A549 (cell line): ENCODE measurements at regions not wholly inside any gene's neighbourhood (a gene's known extent, or its start where the extent isn't known, plus 50 kb on each side); places are given as distances from the start of the nearest gene placed in this dataset.

Source experiments
- ATAC-seq, 2 experiments: fragments of 200-7000 bp in 1 of 2; fragments of >200 bp in 1 of 2; cut with Nextera tagmentation in 1 of 2; cut with Tn5 transposase in 1 of 2; 3 replicates each; pipeline versions ENCODE4 v1.8.0 to v1.9.1; 2018 to 2020; ENCODE audit warnings: mild to moderate bottlenecking in 1 of 2, moderate library complexity in 1 of 2
- CTCF ChIA-PET: fragments of 300-600 bp; sonication (Branson Sonifier 250); formaldehyde crosslinking; extraction: SDS; loops from one replicate; lab custom pipeline; 2021; ENCODE audit warnings: antibody characterized with exemption, inconsistent platforms; lab: Yijun Ruan, JAX
- POLR2A ChIA-PET: fragments of 350-600 bp; formaldehyde crosslinking; extraction: SDS; loops from one replicate; lab custom pipeline; 2021; ENCODE audit warnings: antibody characterized with exemption, inconsistent platforms; lab: Yijun Ruan, JAX
- DNase-seq, 2 experiments: peaks; one replicate each; pipeline versions ENCODE4 v3.0.0 to v3.0.0-alpha.2; 2011 to 2016; ENCODE audit warnings: low read depth in 1 of 2, low spot score in 1 of 2
- FAIRE-seq: peaks from 2 replicates; lab custom pipeline; 2011; peaks lifted over from hg19 to GRCh38; lab: Jason Lieb, UNC
- H3K27ac ChIP-seq, 2 experiments: fragments of >200 bp; sonication (Bioruptor Twin); formaldehyde crosslinking; 3 replicates each; pipeline ENCODE4 v1.5.1; 2016 to 2017
- H3K4me1 ChIP-seq: fragments of >200 bp; sonication (Bioruptor Twin); formaldehyde crosslinking; 3 replicates; pipeline ENCODE4 v1.6.1; 2016
- H3K4me2 ChIP-seq: fragments of >200 bp; sonication (Bioruptor Twin); formaldehyde crosslinking; 3 replicates; pipeline ENCODE4 v1.6.1; 2016
- H3K4me3 ChIP-seq: fragments of >200 bp; sonication (Bioruptor Twin); formaldehyde crosslinking; 3 replicates; pipeline ENCODE4 v1.5.1; 2016
- H3K9me3 ChIP-seq: fragments of >200 bp; sonication (Bioruptor Twin); formaldehyde crosslinking; 3 replicates; pipeline ENCODE4 v1.6.1; 2016
- CEBPB ChIP-seq, 2 experiments: fragments of >200 bp in 1 of 2; sonication (Bioruptor Twin) in 1 of 2; formaldehyde crosslinking in 1 of 2; IDR thresholded peaks; 2 replicates each; pipeline ENCODE4 v1.6.1; 2012 to 2016
- CHD4 ChIP-seq: fragments of 200-600 bp; sonication (generic); IDR thresholded peaks from 2 replicates; pipeline ENCODE4 v1.6.1; 2016; ENCODE audit warnings: antibody characterized with exemption, mild to moderate bottlenecking, borderline replicate concordance
- E2F6 ChIP-seq: IDR thresholded peaks from 2 replicates; pipeline ENCODE4 v1.6.1; 2012; ENCODE audit warnings: low read depth, borderline replicate concordance
- ELK1 ChIP-seq: fragments of 150-350 bp; IDR thresholded peaks from 2 replicates; pipeline ENCODE4 v1.6.1; 2014; ENCODE audit warnings: low read depth, mild to moderate bottlenecking, low read length
- EP300 ChIP-seq, 2 experiments: fragments of >200 bp; sonication (Bioruptor Twin); formaldehyde crosslinking; IDR thresholded peaks; 2 replicates in 1 of 2; 3 replicates in 1 of 2; pipeline ENCODE4 v1.6.1; 2016 to 2017
- ESRRA ChIP-seq: fragments of 150-350 bp; IDR thresholded peaks from 2 replicates; pipeline ENCODE4 v1.6.1; 2014; ENCODE audit warnings: mild to moderate bottlenecking, low read length, borderline replicate concordance
- FOSB ChIP-seq: fragments of 250-450 bp; sonication (Bioruptor Pico); IDR thresholded peaks from 2 replicates; pipeline ENCODE4 v1.5.0; 2020; ENCODE audit warnings: mild to moderate bottlenecking, moderate library complexity
- FOSL2 ChIP-seq, 2 experiments: fragments of 450-650 bp in 1 of 2; fragments of >200 bp in 1 of 2; sonication (Bioruptor Twin) in 1 of 2; formaldehyde crosslinking; IDR thresholded peaks; 2 replicates each; pipeline versions ENCODE4 v1.5.0 to v1.6.1; 2016 to 2020; ENCODE audit warnings: mild to moderate bottlenecking in 1 of 2, moderate library complexity in 1 of 2
- FOXS1 ChIP-seq: fragments of 250-450 bp; sonication (Bioruptor Pico); IDR thresholded peaks from 2 replicates; pipeline ENCODE4 v1.5.0; 2020; ENCODE audit warnings: mild to moderate bottlenecking, moderate library complexity
- HDAC2 ChIP-seq: fragments of 200-600 bp; sonication (generic); IDR thresholded peaks from 2 replicates; pipeline ENCODE4 v1.6.1; 2016
- HOXB13 ChIP-seq: fragments of 250-450 bp; sonication (Bioruptor Pico); IDR thresholded peaks from 2 replicates; pipeline ENCODE4 v1.5.0; 2020; ENCODE audit warnings: low read depth, mild to moderate bottlenecking, moderate library complexity
- JUN ChIP-seq, 2 experiments: fragments of >200 bp; sonication (Bioruptor Twin); formaldehyde crosslinking; IDR thresholded peaks; 2 replicates in 1 of 2; 3 replicates in 1 of 2; pipeline ENCODE4 v1.6.1; 2016 to 2017
- JUNB ChIP-seq: fragments of >200 bp; sonication (Bioruptor Twin); formaldehyde crosslinking; IDR thresholded peaks from 2 replicates; pipeline ENCODE4 v1.6.1; 2016
- KDM1A ChIP-seq: fragments of 200-600 bp; sonication (generic); IDR thresholded peaks from 2 replicates; pipeline ENCODE4 v1.6.1; 2016; ENCODE audit warnings: low read depth, mild to moderate bottlenecking
- MAX ChIP-seq: IDR thresholded peaks from 2 replicates; pipeline ENCODE4 v1.6.1; 2012
- MYC ChIP-seq: IDR thresholded peaks from 2 replicates; pipeline ENCODE4 v1.6.1; 2012; ENCODE audit warnings: mild to moderate bottlenecking, inconsistent platforms, low read length, improper control_type of control experiment, borderline replicate concordance
- NPAS2 ChIP-seq: fragments of 250-450 bp; sonication (Bioruptor Pico); IDR thresholded peaks from 2 replicates; pipeline ENCODE4 v1.8.0; 2022; ENCODE audit warnings: mild to moderate bottlenecking, moderate library complexity, borderline replicate concordance
- RARB ChIP-seq: fragments of 250-450 bp; sonication (Bioruptor Pico); IDR thresholded peaks from 2 replicates; pipeline ENCODE4 v1.8.0; 2021; ENCODE audit warnings: mild to moderate bottlenecking, moderate library complexity
- RNF2 ChIP-seq: fragments of 200-600 bp; sonication (generic); IDR thresholded peaks from 2 replicates; pipeline ENCODE4 v1.6.1; 2016; ENCODE audit warnings: low read depth, mild to moderate bottlenecking, antibody characterized with exemption, moderate library complexity, borderline replicate concordance
- SMC3 ChIP-seq: fragments of >200 bp; sonication (Bioruptor Twin); formaldehyde crosslinking; IDR thresholded peaks from 3 replicates; pipeline ENCODE4 v1.6.1; 2018; ENCODE audit warnings: inconsistent platforms
- TFCP2L1 ChIP-seq: fragments of 250-450 bp; sonication (Bioruptor Pico); IDR thresholded peaks from 2 replicates; pipeline ENCODE4 v1.5.0; 2021; ENCODE audit warnings: mild to moderate bottlenecking
- TP53 ChIP-seq: fragments of 250-450 bp; sonication (Bioruptor Pico); IDR thresholded peaks from 2 replicates; pipeline ENCODE4 v1.5.0; 2021; ENCODE audit warnings: mild to moderate bottlenecking, moderate library complexity
- USF2 ChIP-seq: fragments of 450-650 bp; IDR thresholded peaks from 2 replicates; pipeline ENCODE4 v1.6.1; 2014; ENCODE audit warnings: antibody characterized with exemption
- ZC3H11A ChIP-seq: fragments of 450-650 bp; IDR thresholded peaks from 2 replicates; pipeline ENCODE4 v1.6.1; 2014; ENCODE audit warnings: antibody characterized with exemption, mild to moderate bottlenecking
- ZFP36 ChIP-seq: fragments of 450-650 bp; IDR thresholded peaks from 2 replicates; pipeline ENCODE4 v1.6.1; 2014; ENCODE audit warnings: borderline replicate concordance; ENCODE audit not compliant: partially characterized antibody
- ZNF302 ChIP-seq: fragments of 250-450 bp; sonication (Bioruptor Pico); IDR thresholded peaks from 2 replicates; pipeline ENCODE4 v1.9.0; 2021; ENCODE audit warnings: inconsistent platforms, mild to moderate bottlenecking, moderate library complexity
- WGBS: methylation state at CpG from one replicate; pipeline ENCODE4 v1.1.6; 2017; ENCODE audit errors: missing lambda C conversion rate; 5-methylcytosine and 5-hydroxymethylcytosine counted together
- TF ChIP-seq, protein P1 (sequence below): fragments of 200-600 bp; sonication (generic); IDR thresholded peaks from 2 replicates; pipeline ENCODE4 v1.6.1; 2016; ENCODE audit warnings: antibody characterized with exemption, mild to moderate bottlenecking, moderate library complexity

DNA sequence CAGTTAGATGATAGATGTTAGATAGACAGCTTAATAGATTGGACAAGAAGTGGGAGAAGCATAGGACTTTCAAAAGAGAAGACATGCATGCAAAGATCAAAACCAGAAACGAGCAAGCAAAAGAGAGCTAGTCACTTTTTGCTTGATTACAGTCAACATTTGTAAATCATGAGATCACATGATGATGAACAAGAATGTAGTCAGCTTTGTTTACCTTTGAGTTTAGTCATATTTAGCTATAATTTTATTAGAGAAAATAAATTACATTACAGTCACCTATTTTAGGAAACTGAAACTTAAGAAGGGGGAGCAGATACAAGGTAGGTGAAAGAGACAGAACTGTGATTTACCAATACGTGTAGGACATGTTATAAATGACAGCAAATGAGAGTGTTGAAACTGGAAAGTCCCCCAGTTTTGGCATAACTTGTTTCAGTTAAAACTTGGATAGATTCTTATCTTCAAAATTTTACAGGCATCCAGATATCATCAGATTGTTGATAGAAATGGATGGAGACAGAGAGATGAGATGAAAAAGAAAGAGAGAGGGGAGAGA lies 1083.1 kb upstream of the PCDH10 start (continued):
- TF ChIP-seq E2F6, result no peak
- TF ChIP-seq JUNB, result no peak

DNA sequence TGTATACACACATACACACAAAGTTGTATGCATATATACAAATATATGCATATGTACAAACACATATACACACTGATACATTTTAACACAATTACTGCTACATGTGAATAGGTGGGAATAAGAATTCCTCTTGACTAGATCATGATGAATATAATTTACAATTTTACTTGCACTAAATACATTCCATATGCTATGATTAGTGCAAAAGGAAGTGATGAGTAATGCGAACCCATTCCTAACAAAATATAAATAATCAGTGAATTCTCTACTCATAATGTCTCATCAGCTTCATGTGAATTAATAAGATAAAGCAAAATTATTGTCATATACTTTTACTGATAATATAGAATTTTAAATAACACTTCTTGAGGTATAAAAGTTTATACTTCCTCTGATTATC lies 1077.3 kb upstream of the PCDH10 start:
- FAIRE-seq (no peak), DNase-seq (no peak), ATAC-seq (no peak)
- ChIA-PET CTCF (no interaction called here), POLR2A (no interaction called here)
- no peak overlapping the region for H3K4me3 ChIP-seq
- TF ChIP-seq, protein P1, sequence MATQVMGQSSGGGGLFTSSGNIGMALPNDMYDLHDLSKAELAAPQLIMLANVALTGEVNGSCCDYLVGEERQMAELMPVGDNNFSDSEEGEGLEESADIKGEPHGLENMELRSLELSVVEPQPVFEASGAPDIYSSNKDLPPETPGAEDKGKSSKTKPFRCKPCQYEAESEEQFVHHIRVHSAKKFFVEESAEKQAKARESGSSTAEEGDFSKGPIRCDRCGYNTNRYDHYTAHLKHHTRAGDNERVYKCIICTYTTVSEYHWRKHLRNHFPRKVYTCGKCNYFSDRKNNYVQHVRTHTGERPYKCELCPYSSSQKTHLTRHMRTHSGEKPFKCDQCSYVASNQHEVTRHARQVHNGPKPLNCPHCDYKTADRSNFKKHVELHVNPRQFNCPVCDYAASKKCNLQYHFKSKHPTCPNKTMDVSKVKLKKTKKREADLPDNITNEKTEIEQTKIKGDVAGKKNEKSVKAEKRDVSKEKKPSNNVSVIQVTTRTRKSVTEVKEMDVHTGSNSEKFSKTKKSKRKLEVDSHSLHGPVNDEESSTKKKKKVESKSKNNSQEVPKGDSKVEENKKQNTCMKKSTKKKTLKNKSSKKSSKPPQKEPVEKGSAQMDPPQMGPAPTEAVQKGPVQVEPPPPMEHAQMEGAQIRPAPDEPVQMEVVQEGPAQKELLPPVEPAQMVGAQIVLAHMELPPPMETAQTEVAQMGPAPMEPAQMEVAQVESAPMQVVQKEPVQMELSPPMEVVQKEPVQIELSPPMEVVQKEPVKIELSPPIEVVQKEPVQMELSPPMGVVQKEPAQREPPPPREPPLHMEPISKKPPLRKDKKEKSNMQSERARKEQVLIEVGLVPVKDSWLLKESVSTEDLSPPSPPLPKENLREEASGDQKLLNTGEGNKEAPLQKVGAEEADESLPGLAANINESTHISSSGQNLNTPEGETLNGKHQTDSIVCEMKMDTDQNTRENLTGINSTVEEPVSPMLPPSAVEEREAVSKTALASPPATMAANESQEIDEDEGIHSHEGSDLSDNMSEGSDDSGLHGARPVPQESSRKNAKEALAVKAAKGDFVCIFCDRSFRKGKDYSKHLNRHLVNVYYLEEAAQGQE, result no peak
- no peak for TF ChIP-seq RARB (CRISPR knock-in tag)
- no peak for TF ChIP-seq SMC3
- no peak for TF ChIP-seq ELK1
- no peak for TF ChIP-seq FOSB (CRISPR knock-in tag)
- TF ChIP-seq CEBPB (IDR thresholded peaks at IDR 0.05), result no peak
- no peak for TF ChIP-seq USF2
- TF ChIP-seq RNF2, result no peak
- no peak for TF ChIP-seq ZC3H11A
- TF ChIP-seq FOSL2 (IDR thresholded peaks at IDR 0.05), result no peak
- TF ChIP-seq FOSL2 (CRISPR knock-in tag; IDR thresholded peaks at IDR 0.05), result no peak
- no peak for TF ChIP-seq MAX
- TF ChIP-seq HOXB13, result no peak
- no peak for TF ChIP-seq HDAC2
- no peak for TF ChIP-seq JUN (IDR thresholded peaks at IDR 0.05)
- TF ChIP-seq MYC, result no peak
- TF ChIP-seq KDM1A, result no peak
- WGBS, result 53% methylated on average over 1 of the region's 1 CpG
- no peaks in the 10 kb centered on the region for H3K9me3 ChIP-seq
- no peak overlapping the region for H3K4me2 ChIP-seq
- no peaks in the 10 kb centered on the region for H3K4me1 ChIP-seq
- H3K27ac ChIP-seq, result no peak overlapping the region

GRCh38 chr4:132076829-132077228 lies 1072.3 kb upstream of the PCDH10 start:
- 23% methylated on average over 2 of the region's 2 CpGs for WGBS
- TF ChIP-seq CHD4, result no peak
- TF ChIP-seq ZFP36, result no peak
- no peak for TF ChIP-seq TP53
- TF ChIP-seq USF2, result no peak
- no peak for TF ChIP-seq FOSL2 (IDR thresholded peaks at IDR 0.05)
- no peak for TF ChIP-seq FOSL2 (CRISPR knock-in tag; IDR thresholded peaks at IDR 0.05)
- no peak for TF ChIP-seq FOXS1 (CRISPR knock-in tag)
- no peak for TF ChIP-seq EP300 (IDR thresholded peaks at IDR 0.05)
- no peak for TF ChIP-seq NPAS2 (CRISPR knock-in tag)
- TF ChIP-seq TFCP2L1, result no peak
- TF ChIP-seq ESRRA, result no peak
- no peak for TF ChIP-seq JUN (IDR thresholded peaks at IDR 0.05)
- TF ChIP-seq ZNF302 (CRISPR knock-in tag), result no peak

More at GRCh38 chr4:132076829-132077228, 1072.3 kb upstream of the PCDH10 start:
- Histone ChIP-seq H3K27ac (no peak overlapping the region), H3K4me3 (no peak overlapping the region), H3K9me3 (no peaks in the 10 kb centered on the region), H3K4me2 (no peak overlapping the region), H3K4me1 (no peaks in the 10 kb centered on the region)
- DNase-seq (no peak), ATAC-seq (no peak), FAIRE-seq (no peak)
- POLR2A ChIA-PET, result no interaction called here
- CTCF ChIA-PET, result no interaction called here
